Activated naive CD4-positive, alpha-beta T cell treated with anti-CD3 and anti-CD28 coated beads, Interleukin-2, amount 10 ng/mL, durations not matched to agents 7 days and 5 days (primary cell): ENCODE measurements at regions not wholly inside any gene's neighbourhood (a gene's known extent, or its start where the extent isn't known, plus 50 kb on each side); places are given as distances from the start of the nearest gene placed in this dataset.
"Not testable (repeated sequence)": the region's sequence is repeated elsewhere in the genome, so short reads cannot be mapped to it uniquely, and the experiment has no call there.

Experiments
- CTCF ChIA-PET: fragments of 350-600 bp; sonication (Branson Sonifier 250); formaldehyde crosslinking; loops from one replicate; lab custom pipeline; 2021; ENCODE audit warnings: antibody characterized with exemption; lab: Charles Lee
- DNase-seq: peaks from one replicate; pipeline ENCODE4 v3.0.0-alpha.2; 2020
- H3K27ac Mint-ChIP-seq: one replicate; pipeline ENCODE4 v1.8.0; 2021; ENCODE audit warnings: mild to moderate bottlenecking, moderate library complexity, mixed read lengths
- H3K27me3 Mint-ChIP-seq: one replicate; pipeline ENCODE4 v1.8.0; 2021; ENCODE audit warnings: mild to moderate bottlenecking, mixed read lengths
- H3K36me3 Mint-ChIP-seq: one replicate; pipeline ENCODE4 v1.8.0; 2021; ENCODE audit warnings: mixed read lengths
- H3K4me1 Mint-ChIP-seq: one replicate; pipeline ENCODE4 v1.8.0; 2021; ENCODE audit warnings: mixed read lengths
- H3K4me3 Mint-ChIP-seq: one replicate; pipeline ENCODE4 v1.8.0; 2021; ENCODE audit warnings: mild to moderate bottlenecking, moderate library complexity, mixed read lengths
- H3K9me3 Mint-ChIP-seq: one replicate; pipeline ENCODE4 v1.8.0; 2021; ENCODE audit warnings: mixed read lengths

- CTCF ChIA-PET, H3K27me3 Mint-ChIP-seq, H3K9me3 Mint-ChIP-seq, H3K36me3 Mint-ChIP-seq, H3K4me3 Mint-ChIP-seq, DNase-seq, H3K4me1 Mint-ChIP-seq, H3K27ac Mint-ChIP-seq: not testable (repeated sequence)
Observed at GRCh38 chr11:3493152-3493551, 114.2 kb upstream of the ZNF195 start.

GRCh38 chr11:3488003-3488402 is 109.1 kb upstream of the ZNF195 start:
- H3K4me1 Mint-ChIP-seq, H3K36me3 Mint-ChIP-seq, H3K27ac Mint-ChIP-seq, DNase-seq, CTCF ChIA-PET, H3K4me3 Mint-ChIP-seq, H3K9me3 Mint-ChIP-seq: not testable (repeated sequence)
- peaks cover 14% of the 10 kb centered on the region for H3K27me3 Mint-ChIP-seq

DNA sequence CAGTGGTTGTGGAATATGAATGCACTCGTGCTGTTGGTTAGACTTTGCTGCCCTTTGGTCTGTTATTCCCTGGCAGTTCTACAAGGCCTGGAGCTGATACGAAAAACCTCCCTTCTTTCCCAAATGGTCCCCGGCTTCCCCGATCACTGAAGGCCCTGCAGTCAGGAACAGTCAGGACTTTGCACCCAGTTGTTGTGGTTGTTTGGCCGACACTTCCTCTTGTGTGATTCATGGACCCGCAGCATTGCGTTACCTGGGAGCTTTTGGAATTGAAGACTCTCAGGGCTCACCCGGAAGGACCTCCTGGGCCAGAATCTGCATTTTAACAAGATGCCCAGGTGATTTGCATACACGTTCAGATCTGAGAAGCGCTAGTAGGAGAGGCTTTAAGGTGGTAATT is 106.8 kb upstream of the ZNF195 start:
- H3K27me3 Mint-ChIP-seq, result peaks cover 14% of the 10 kb centered on the region
- H3K4me3 Mint-ChIP-seq, CTCF ChIA-PET, H3K27ac Mint-ChIP-seq, H3K9me3 Mint-ChIP-seq, H3K4me1 Mint-ChIP-seq, H3K36me3 Mint-ChIP-seq, DNase-seq: not testable (repeated sequence)

DNA sequence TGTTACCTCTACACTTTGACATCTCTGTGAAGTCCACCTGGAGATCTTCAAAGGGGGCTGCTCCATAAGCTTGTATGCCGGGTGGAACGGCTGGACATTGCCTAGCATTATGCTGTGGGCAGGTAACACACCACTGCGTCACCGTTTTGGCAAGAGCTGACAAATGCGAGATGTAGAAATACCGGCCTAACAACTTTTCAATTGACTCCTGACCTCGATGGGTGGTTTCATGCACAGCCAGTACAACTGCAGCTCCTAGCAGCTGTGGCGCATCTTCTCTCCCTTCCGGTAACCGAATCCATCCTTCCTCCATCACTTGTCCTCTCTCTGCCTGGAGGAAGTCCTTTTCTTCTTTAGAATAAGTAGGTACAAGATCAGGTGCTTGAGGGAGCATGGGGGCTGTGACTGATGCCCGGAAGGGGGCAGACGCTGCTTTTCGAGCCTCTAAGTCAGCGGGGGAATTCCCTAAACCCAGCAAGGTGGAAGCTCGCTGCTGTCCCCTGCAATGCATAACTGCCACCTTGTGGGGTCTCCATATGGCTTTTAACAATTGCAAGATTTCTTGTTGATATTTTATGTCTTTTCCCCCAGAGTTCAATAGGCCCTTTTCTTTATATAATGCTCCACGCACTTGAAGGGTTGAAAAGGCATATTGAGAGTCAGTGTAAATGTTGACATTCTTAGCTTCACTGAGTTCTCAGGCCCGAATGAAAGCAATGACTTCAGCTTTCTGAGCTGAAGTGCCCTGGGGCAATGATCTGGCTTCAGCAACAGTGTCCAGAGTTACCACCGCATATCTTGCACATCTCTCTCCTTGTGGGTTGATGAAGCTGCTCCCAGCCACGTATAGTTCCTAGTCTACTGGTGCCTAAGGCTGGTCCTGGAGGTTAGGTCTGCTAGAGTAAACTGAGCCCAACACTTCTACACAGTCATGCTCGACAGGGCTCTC is 98.3 kb upstream of the ZNF195 start:
- not testable (repeated sequence) for H3K4me3 Mint-ChIP-seq, H3K9me3 Mint-ChIP-seq, H3K27ac Mint-ChIP-seq, H3K27me3 Mint-ChIP-seq, H3K36me3 Mint-ChIP-seq, H3K4me1 Mint-ChIP-seq, DNase-seq
- CTCF ChIA-PET, result interaction anchor here (0.8 to 1.5 kb wide), 4 partner anchors 13 to 332 kb away, joined by 3 to 5 read pairs (median 4); partner anchors contain the start of gene PGAP2

DNA sequence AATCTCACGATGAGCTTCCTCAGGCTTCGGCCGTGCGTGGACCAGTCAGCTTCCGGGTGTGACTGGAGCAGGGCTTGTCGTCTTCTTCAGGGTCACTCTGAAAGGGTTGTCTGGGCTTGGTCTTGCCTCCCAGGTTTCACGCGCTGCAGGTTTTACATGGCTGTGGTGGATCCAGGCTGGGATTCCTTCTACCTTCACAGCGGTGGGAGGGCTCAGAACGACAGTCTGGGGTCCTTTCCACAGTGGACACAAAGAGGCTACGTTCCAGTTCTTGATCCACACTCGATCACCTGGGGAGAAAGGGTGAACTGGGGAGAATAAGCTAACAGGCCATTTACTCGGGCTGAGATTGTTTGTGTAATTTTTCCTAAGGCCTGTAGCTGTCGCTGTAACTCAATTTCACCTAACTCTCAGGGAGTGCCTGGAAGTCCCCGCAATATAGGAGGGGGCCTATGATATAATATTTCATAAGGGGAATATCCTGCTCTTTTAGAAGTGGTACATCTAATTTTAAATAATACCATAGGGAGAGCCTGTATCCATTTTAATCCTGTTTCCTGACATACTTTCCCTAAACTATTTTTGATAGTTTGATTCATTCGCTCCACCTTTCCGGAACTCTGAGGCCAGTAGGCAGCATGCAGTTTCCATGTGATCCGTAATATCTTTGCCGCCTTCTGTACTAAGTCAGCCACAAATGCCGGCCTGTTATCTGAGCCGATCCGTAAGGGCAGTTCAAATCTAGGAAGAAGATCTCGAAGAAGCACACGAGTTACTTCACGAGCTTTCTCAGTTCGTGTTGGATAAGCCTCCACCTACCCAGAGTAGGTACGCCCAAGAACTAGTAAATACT is 97.4 kb upstream of the ZNF195 start:
- H3K27ac Mint-ChIP-seq, DNase-seq, H3K4me1 Mint-ChIP-seq, H3K36me3 Mint-ChIP-seq, H3K4me3 Mint-ChIP-seq, H3K9me3 Mint-ChIP-seq, H3K27me3 Mint-ChIP-seq: not testable (repeated sequence)
- CTCF ChIA-PET, result interaction anchor here (1.0 to 1.2 kb wide), 2 partner anchors 132 to 151 kb away, joined by 3 read pairs; no protein-coding TSS in a partner anchor

DNA sequence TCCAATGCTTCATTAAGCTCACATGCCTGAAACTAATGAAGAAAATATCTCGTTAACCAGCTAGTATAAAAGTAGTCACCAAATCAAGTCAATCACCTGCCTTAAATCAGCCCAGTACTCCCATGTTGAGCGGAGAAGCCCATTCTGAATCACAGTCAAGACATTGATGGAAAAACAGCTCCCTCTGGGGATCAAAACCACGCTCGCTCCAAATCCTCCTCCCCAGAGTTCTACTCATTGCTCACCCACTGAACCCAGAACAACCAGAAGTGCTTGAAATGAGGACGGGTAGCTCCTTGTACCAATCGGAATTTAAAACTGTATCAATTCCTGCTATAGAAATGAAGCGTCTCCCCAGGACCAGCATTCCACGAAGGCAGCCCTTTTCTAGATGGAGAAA is 90.0 kb upstream of the ZNF195 start:
- H3K9me3 Mint-ChIP-seq, H3K4me1 Mint-ChIP-seq, CTCF ChIA-PET, H3K27ac Mint-ChIP-seq, DNase-seq, H3K36me3 Mint-ChIP-seq, H3K27me3 Mint-ChIP-seq, H3K4me3 Mint-ChIP-seq: not testable (repeated sequence)

GRCh38 chr11:3467599-3467998 is 88.7 kb upstream of the ZNF195 start:
- CTCF ChIA-PET, H3K27me3 Mint-ChIP-seq, DNase-seq, H3K27ac Mint-ChIP-seq, H3K9me3 Mint-ChIP-seq, H3K36me3 Mint-ChIP-seq, H3K4me1 Mint-ChIP-seq, H3K4me3 Mint-ChIP-seq: not testable (repeated sequence)

- Mint-ChIP-seq H3K27me3 (peaks cover 34% of the 10 kb centered on the region), H3K4me3 (peak overlapping the region; percentile 50), H3K4me1 (peaks cover 12% of the 10 kb centered on the region)
- H3K9me3 Mint-ChIP-seq, H3K27ac Mint-ChIP-seq, CTCF ChIA-PET, DNase-seq, H3K36me3 Mint-ChIP-seq: not testable (repeated sequence)
Observed at GRCh38 chr11:3455666-3456065, 76.7 kb upstream of the ZNF195 start.

DNA sequence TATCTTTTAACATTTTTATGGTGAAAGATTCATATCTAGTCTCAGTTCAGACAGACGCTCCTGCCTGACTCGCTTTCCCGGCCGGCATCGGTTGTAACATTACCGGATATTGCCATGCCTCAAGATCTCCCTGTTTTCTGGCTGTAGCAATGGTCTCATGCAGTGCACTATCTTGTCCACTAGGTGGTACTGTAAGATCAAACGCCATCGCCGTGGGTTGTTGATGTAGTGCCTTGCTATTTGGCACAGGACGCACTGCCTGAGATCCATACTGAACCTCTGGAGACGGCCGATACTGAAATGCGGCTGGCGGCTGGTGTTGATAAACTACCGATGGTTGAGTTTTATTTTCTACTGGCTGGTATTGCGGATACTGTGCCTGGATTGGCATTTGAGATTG is 75.9 kb upstream of the ZNF195 start:
- H3K9me3 Mint-ChIP-seq, H3K27ac Mint-ChIP-seq, CTCF ChIA-PET, H3K36me3 Mint-ChIP-seq: not testable (repeated sequence)
- peak; percentile 63 for DNase-seq
- H3K4me1 Mint-ChIP-seq, result peaks cover 12% of the 10 kb centered on the region
- peak overlapping the region; percentile 7 for H3K4me3 Mint-ChIP-seq
- H3K27me3 Mint-ChIP-seq, result peaks cover 34% of the 10 kb centered on the region

- H3K27ac Mint-ChIP-seq, H3K9me3 Mint-ChIP-seq, H3K36me3 Mint-ChIP-seq, DNase-seq, CTCF ChIA-PET, H3K4me3 Mint-ChIP-seq: not testable (repeated sequence)
- Mint-ChIP-seq H3K27me3 (peaks cover 28% of the 10 kb centered on the region), H3K4me1 (peaks cover 12% of the 10 kb centered on the region)
Observed at GRCh38 chr11:3453596-3454256, 74.8 kb upstream of the ZNF195 start.

DNA sequence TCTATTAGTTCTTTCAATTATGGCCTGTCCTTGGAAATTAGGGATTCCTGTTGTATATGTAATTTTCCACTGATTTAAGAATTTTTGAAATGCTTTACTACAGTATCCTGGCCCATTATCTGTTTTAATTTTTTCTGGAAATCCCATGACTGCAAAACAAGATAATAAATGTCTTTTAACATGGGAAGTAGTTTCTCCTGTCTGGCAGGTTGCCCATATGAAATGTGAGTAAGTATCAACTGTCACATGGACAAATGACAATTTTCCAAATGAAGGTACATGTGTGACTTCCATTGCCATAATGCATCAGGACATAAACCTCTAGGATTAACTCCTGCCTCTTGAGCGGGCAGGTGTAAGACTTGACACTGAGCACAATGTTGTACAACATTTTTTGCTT is 71.9 kb upstream of the ZNF195 start:
- H3K27me3 Mint-ChIP-seq, result peaks cover 26% of the 10 kb centered on the region
- H3K4me1 Mint-ChIP-seq, result peaks cover 11% of the 10 kb centered on the region
- CTCF ChIA-PET, H3K27ac Mint-ChIP-seq, H3K9me3 Mint-ChIP-seq, H3K36me3 Mint-ChIP-seq, DNase-seq, H3K4me3 Mint-ChIP-seq: not testable (repeated sequence)

GRCh38 chr11:3445535-3445934 is 66.6 kb upstream of the ZNF195 start:
- H3K9me3 Mint-ChIP-seq, H3K36me3 Mint-ChIP-seq, CTCF ChIA-PET, H3K27ac Mint-ChIP-seq, H3K4me1 Mint-ChIP-seq, DNase-seq, H3K4me3 Mint-ChIP-seq: not testable (repeated sequence)
- H3K27me3 Mint-ChIP-seq, result peaks cover 42% of the 10 kb centered on the region

DNA sequence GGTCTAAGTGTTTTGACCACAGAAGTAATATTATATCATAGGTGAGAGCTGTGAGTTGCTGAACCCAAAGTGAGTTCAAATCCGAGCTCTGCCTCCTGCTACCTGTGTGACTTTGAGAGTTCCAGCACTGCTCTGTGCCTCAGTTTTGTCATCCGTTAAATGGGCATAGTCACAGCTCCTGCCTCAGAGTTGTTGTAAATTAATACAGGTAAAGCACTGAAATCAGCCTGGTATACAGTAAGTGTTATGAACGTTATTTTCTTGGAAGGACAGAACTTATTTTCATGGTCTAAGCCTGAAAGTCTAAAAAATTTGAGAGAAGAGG is 65.4 kb upstream of the ZNF195 start:
- H3K36me3 Mint-ChIP-seq, H3K4me3 Mint-ChIP-seq, CTCF ChIA-PET, H3K27ac Mint-ChIP-seq, H3K4me1 Mint-ChIP-seq, H3K9me3 Mint-ChIP-seq, DNase-seq: not testable (repeated sequence)
- H3K27me3 Mint-ChIP-seq, result peaks cover 52% of the 10 kb centered on the region

DNA sequence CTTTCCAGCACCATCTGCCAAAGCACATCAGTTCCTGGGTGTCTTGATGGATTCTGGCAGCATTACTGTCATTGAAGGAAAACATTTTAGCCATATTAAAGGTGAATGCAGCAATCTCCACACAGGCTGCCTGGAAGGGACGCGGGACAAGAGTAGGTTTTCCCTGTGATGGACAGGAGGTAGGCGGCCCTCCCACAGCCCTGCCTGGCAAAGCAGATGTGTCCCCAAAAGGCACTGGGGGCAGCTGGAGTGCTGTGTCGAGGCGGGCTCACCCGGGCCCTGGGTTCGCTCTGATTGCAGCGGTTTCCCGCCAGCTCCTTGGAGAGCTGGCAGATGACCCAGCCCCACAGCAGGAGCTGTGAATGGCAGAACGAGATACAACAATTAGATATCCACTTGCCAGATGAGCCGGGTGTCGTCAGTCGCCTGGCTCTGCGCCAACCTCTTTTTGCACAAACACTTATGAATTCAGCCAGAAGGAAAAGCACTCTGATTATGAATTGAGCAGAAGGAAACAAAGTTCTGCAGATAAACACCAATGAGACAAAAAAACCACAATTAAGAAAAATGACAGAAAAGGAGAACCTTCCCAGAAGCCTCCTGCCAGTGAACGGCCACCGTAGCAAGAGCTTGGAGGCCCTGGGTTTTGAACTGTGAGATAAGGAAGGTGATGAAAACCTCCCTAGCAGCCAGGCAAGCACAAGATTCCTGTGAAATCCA is 64.9 kb upstream of the ZNF195 start:
- DNase-seq, CTCF ChIA-PET, H3K4me1 Mint-ChIP-seq, H3K4me3 Mint-ChIP-seq, H3K36me3 Mint-ChIP-seq, H3K9me3 Mint-ChIP-seq, H3K27ac Mint-ChIP-seq: not testable (repeated sequence)
- peaks cover 56% of the 10 kb centered on the region for H3K27me3 Mint-ChIP-seq
